ENCODE measurements at regions not wholly inside any gene's neighbourhood (a gene's known extent, or its start where the extent isn't known, plus 50 kb on each side); places are given as distances from the start of the nearest gene placed in this dataset.

GRCh38 chr4:132132433-132132832 is 1016.7 kb upstream of the PCDH10 start:
- TF ChIP-seq CTCF (IDR thresholded peaks at IDR 0.05; ENCODE audit: low read depth, low read length) = no peak
- no peak for TF ChIP-seq EZH2phosphoT487 (IDR thresholded peaks at IDR 0.05; ENCODE audit: low read depth)

Data from OCI-LY3 (cell line).